GM21515 (cell line): ENCODE measurements at regions not wholly inside any gene's neighbourhood (a gene's known extent, or its start where the extent isn't known, plus 50 kb on each side); places are given as distances from the start of the nearest gene placed in this dataset.

Experiments
- ATAC-seq: cut with Tn5 transposase; IDR thresholded peaks from one replicate; pipeline ENCODE4 v1.9.1; 2021; ENCODE audit not compliant: unreplicated experiment

DNA sequence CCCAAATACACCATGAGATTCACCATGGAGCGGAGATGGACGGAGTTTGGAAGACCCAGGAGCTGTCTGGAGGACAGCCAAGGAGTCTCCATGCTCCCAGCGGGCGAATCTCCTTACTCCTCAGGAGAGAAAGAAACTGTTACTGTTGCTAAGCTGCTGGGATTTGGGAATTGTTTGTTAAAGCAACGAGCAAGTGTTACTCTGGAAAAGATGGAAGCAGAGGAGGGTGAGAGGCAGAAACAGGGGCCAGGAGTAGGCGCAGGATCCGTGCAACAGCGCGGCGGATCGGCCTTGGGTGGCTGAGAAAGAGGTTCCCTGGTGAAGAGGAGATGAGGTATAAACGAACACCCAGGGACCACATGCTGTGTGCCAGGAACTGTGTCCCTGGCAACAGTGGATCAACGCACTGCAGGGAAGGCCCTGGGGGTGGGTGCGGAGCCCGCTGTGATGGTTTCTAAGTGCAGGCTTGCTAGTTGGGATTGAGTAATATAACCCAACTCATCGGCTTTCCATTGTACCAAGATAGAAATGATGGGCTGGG, 1436.4 kb downstream of the BRD1 start:
- ATAC-seq: no peak

DNA sequence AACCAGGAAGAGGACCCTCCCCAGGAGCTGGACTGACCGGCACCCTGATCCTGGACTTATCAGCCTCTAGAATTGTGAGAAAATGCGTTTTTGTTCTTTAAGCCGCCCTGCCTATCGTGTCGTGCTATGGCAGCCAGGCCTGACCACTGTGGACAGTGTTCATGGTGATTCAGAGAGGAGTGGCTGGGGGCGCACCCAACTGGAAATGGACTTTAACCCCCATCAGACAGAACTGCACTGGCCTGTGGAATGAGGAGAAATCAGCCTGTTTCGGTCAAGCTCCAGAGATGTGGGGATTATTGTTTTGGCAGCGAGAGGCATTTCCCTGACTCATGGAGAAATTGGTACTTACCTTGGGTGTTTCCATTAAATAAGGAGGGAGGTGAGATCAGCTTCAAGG, 1437.8 kb downstream of the BRD1 start:
- no peak for ATAC-seq

DNA sequence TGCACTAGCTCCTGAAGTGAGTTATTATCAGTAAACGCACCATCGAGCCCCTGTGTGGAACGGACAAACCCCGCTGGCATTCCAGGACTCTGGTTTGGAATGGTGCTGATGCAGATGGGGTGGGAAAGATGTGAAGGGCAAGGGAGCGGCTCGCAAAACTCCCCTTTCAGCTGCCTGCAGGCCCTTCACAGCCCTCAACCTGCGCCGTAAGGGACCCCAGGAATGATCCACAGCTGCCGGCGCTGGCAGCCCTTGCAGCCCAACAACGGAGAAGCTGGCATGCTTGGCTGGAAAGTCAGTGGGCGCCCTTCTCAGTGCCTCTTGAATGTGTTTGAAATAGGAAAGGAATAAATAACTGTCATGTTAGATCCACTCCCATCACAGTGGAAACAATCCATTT, 1445.5 kb downstream of the BRD1 start:
- no peak for ATAC-seq

DNA sequence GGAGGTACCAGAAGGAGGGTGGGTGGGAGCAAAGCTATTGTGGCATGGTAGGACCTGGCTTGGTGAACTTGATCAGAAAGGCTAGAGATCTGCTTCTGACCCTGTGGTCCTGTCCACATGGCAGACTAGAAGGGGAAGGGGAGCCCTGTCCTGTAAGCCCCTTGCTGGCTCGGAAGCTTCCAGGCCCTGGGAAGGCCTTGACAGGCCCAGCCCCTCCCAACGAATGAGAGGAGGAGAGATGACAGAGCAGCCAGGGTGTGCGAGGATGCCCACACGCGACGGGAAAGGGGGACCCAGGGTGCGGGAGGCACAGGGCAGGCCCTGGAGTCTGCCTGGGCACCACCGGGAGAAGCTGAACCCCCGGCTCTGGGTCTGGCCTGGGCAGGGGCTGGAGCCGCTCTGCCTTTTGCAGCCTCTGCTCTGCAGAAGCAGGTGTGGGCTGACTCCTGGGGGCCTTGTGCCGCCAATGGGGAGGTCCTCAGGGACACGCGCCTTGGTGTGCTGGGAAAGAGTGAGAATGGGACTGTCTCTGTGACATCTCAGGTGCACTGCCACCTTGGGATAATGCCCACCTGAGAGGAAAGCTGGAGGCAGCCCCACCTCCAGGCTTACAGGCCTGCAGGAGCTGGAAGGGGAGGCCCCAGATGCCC, 1447.5 kb downstream of the BRD1 start:
- ATAC-seq: no peak

DNA sequence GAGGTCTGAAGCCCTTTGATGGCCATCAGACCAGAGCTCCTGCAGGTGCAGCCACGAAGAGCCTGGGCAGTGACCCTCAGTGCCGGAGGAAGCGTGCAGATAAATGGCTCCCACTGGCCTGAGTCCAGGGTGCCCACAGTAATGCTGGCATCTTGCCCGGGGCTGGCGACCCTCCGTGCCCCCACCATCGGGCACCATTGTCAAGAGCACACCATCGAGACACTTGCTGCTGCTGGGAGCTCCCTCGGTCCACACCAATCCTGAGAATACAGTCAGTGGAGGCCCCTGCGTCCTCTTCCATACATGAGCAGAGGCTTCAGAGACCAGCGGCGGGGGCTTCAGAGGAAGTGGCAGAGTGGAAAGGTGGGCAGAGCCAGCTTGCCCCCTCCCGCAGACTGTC, 1448.3 kb downstream of the BRD1 start:
- ATAC-seq: no peak

DNA sequence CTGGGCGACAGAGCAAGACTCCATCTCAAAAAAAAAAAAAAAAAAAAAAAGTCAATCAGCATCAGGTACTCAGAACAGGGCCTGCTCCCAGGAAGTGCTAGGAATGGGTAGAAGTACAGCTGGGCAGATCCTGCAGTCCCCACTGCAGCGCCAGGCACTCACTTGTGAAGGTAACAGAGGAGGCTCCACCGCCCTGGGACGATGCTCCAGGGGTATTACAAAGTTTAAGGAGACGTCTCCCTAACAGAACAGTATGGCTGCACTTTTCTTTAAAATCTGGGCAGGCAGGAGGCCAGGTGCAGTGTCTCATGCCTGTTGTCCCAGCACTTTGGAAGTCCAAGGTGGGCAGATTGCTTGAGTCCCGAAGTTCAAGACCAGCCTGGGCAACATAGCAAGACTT, 1449.0 kb downstream of the BRD1 start:
- ATAC-seq: no peak

DNA sequence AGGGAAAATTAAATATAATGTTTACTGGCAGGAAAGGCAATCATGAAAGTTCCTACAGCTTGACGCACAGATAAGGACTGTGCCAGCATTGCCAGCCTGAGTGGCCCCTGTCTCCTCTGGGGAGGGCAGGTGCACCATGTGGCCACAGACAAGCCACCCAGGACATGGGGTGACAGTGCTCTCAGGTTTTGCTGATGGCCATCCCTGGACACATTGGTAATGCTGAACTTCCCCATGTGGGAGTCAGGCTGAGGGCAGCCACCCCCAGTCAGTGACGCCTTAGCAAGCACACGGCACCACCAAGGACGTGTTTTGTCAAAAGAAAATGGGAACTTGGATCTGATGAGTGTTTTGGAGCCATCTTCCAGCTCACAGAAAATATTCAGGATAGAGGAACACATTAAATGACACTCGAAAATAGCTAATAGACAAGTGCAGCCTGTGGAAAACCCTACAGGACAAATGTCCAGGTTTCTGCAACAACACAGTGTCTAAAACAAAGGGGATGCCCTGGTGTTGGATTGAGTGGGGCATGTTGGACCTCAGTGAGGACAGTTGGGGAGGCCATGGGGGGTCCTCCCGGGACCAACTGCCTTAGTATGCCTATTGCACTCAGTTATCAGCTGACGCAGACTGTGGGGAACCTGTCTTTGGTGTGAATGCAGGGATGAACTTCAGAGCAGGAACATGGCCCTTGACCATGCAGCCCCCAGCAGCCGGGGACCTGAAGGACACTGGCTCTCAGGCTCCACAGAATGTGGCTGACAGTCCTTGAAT, 1450.5 kb downstream of the BRD1 start:
- ATAC-seq: no peak

DNA sequence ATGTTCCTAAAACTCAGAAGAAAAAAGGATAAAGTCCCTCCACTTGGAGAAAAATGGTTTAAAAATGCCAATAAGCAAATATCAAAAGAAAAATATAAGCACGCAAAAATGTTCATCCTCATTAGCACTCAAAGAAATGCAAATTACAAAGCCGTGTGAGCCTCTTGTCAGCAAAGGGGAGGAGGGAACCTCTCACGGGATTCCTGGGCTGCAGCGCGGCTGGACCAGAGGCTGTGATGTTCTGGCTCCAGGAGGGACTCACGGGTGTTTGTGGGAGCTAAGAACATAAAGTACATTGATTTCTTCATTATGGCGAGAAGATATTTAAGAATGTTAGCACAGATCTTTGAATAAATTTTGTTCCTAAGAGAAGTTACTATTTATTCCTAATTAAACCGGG, 1451.2 kb downstream of the BRD1 start:
- no peak for ATAC-seq

DNA sequence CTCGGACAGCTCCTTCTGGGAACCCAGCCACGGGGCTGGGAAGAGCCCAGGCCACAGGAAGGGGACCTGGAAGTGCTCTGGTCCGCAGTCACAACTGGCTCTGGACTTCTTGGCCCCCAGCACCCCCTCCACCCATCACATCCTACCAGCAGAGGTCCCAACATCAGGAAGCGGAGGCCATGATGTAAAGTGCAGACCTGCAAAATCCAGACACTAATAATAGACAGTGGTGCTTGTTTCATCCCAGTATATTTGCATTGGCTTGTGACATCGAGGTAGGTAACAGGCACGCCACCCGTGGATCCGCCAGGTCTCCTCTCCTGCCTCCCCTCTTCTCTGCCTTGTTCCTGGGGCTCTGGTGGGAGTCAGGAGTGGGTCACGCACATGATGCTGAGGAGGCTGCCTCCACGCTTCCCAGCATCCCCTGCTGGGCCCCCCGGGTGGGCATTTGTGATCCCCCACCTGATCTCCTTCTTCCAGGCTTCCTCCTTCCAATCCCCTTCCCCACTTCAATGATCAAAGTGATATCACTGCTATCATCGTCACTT, 1454.0 kb downstream of the BRD1 start:
- ATAC-seq: no peak

DNA sequence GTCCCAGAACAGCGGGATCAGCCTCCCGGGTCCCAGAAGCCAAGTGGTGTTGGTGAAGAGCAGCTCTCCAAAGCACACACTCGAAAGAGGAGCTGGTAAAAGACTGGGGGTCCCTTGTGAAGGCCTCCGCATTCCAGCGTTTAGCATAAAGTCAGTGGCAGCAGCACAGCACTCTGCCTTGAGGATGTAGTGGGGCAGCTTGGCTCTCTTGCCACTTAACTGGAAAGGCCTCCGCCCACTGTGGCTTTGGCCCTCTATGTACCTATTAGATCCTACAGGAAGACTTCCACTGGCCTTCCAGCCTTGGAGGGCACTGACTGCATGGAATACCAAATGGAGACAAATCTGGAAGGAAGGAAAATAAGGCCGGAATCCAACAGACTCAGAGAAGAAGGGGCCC, 1455.3 kb downstream of the BRD1 start:
- ATAC-seq: no peak

DNA sequence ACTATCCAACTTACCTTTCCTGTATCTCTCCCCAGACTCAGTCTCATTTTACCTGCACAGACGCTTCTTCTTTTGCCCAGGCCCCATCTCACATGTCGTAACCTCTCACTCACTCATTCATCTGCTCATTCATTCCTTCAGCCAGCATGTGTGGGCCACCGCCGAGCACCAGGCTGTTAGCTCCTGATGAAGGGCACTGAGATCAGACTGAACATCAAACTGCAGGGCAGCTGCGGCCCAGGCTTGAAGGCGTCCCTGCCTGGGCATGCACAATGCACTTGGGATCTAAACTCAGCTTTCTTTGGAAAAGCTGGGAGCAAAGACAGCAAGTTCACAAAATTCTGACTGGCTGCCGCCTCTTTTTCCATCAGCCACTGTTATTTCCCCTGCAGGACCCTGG, 1456.3 kb downstream of the BRD1 start:
- ATAC-seq: no peak

DNA sequence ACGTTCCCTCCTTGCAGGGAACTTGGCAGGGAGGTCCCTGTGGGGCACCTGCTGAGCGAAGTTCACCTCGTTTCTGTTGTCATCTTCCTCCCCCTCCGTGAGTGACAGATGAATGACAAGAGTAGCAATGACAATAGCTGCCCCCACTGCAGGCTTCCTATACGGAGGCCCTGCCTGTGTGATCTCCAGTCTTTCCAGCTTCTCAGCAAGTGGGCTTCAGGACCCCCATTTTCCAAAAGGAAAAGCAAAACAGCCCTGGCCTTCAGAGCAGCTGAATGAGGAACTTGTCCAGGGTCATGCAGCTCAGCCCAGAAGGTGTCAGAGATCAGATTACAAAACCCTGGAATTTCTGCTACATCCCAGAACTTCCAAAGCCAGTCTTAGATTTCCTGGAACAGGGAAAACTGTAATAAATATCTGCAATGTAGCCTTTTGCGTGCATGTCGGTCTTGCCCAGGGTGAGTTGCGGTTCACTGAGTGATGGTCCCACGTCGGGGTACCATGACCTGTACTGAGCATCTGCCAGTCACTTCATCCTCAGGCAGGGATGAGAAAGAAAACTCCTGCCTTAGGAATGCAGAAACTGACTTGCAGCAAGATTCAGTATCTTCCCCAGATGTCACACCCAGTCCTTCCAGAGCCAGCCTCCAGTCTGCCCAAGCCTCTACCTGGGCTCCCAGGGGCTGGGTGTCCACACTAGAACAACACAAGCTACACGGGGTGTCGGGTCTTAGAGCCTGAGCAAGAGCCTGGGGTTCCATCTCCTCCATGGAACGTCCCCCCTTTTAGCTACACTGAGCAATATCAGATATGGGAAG, 1457.0 kb downstream of the BRD1 start:
- no peak for ATAC-seq

DNA sequence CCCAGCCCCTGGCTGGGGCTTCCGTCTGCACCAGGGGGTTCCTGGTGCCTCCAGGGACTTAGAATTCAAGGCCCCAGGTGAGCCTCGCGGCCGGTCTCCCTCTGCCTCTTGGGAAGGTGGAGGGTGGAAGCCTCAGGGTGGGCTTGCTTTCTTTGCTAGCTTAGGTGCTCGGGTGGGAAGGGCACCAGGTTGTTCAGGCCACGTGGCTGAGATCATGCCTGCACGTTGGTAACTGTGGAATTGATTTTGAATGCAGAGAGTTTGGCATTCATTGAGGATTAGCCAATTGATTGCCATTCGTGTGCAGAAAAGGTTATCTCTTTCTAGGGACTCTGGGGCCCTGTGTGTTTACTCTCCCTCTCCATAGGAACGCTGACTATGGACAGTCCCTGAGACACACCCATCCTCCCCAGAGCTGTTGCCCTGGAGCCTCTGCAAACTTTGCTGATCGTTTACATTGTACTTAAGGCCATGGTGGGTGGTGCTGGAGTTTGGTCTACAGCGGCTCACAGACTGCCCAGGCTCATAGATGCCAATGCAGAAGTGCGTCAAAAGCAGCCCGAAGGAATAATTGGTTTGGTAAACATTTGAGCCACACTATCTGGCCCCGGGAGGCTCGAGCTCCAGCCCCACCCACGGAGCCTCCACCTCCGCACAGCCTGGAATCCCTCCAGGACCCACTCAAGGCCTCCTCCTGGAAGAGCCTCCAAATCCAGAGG, 1457.7 kb downstream of the BRD1 start:
- ATAC-seq: no peak

DNA sequence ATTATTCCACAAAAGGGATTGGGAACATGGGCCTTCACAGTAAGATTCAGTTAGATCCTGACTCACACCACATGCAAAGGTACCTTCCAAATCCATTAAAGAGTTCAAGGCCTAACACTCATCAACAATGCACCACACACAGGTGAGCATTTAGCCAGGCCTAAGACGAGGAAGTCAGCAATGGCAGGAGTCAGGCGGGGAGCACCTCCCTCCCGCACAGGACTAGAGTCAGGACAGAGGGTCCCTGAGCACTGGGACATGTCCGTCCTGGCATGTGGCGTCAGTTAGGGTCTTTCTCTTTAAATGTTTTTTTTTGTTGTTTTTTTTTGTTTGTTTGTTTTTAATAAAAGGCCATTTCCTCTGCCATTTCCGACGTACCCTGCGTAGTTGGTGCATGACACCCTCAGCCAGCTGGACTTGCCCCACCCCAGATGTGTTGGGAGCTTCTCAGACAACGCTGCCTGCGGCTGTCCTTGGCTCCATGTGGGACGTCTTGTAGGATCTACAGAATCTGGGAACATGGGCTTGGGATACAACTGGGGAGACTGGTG, 1458.6 kb downstream of the BRD1 start:
- ATAC-seq: no peak

DNA sequence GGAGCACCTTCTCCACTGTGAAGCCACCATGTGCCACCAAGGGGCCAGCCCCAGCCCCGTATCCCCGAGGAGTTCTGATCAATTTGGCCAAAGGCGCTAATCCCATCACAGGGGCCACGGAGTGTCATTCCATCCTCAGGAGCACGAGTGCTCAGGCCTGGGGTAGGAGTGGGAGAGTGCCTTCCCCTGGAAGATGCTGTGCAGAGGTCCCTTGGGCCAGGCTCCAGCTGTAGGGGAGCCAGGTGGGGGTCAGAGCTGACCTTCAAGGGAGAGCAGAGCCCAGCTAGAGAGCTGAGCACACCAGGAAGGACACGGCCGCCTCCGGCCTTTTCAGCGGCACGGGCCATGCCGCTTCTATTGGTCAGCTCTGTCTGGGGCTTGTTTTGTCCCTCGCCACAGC, 1459.9 kb downstream of the BRD1 start:
- no peak for ATAC-seq

DNA sequence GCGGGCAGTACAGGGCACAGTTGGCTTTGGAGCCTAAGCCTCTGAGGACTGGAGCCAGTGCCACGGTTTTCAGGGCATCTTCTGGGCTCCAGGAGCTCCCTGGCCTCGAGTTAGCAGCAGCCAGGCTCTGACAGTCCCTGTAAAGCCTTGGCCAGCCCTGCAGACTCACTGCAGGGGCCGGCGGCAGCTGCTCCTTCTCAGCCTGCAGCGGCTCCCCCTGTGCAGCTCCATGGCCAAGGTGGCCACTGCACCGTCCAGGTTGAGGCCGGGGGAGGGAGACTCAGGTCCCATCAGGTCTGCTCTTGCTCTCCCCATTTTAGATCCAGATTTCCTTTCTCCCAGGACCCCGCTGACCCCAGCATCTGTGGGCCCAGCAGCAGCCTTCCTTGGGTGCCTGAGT, 1461.1 kb downstream of the BRD1 start:
- no peak for ATAC-seq

DNA sequence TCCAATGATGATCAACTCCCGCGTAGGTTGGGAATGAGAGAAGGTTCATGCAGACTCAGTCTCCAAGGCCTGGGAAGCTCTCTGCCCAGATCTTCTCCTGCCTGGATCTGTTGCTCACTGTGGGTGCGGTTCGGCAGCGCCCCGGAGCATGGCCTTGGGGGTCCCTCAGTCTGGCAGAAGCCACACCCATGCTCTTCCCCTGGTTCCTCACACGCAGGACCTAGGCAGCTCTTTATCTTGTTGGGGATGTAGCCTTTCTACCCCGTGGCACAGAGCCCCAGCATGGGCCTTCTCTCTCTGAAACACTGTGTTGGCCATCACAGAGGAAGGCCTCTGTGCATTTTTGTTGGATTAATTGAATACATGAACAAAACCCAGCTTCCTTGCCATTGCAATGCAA, 1461.6 kb downstream of the BRD1 start:
- ATAC-seq: no peak

DNA sequence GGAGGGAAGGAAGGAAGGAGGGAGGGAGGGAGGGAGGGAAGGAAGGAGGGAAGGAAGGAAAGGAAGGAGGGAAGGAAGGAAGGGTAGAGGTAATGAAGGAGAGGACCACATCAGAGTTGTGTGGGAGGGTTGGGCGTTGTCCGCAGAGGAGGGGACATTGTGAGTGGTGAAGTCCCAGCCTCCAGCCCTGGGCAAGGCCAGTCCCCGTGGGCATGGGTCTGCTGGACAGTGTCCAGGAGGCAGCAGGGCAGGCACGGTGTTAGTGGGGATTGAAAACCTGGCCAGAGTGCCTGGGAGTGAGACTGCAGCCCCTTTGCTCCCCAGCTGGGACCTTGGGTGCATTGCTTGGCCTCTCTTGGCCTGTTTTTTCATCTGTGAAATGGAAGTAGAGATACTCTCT, 1462.3 kb downstream of the BRD1 start:
- ATAC-seq: no peak

DNA sequence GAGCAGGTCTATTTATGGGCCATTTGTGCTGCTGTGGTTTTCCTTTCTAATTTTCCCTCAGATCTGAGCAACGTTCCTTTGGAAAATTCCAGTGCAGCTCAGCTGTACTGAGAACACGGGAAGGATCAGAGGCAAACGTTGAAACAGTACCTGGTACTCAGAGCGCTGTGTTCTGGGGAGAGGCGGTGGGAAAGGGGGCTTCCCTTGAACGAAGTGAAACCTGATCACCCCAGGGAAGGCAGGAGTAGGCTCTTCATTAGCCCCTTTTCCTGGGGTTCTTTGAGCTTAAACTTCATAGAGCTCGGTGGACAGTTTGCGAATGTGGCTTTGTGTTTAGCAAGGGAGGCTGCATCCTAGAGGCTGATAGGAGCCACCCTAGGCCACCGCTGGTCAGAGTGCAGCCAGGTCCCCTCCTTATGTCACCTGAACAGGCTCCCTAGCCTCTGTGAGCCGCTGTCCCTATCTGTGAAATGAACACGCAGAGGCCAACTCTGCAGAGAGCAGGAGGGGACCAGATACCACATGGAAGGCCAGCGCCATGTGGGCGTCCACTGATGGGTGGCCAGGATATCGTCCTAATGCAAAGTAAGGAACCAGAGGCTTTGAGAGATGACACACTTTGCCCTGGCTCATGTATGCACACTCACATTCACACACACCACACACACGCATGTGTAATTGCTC, 1464.8 kb downstream of the BRD1 start:
- no peak for ATAC-seq

DNA sequence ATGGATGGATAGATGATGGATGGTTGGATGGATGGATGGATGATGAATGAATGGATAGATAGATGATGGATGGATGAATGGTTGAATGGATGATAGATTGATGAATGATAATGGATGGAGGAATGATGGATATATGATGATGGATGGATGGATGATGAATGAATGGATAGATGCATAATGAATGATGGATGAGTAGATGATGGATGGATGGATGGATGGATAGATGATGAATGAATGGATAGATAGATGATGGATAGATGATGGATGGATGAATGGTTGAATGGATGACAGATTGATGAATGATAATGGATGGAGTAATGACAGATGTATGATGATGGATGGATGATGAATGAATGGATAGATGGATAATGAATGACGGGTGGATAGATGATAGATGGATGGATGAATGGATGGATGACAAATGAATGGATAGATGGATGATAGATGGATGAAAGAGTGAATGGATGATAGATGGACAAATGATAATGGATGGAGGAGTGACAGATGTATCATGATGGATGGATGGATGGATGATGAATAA, 1466.5 kb downstream of the BRD1 start:
- ATAC-seq: no peak
